ENCODE measurements at regions not wholly inside any gene's neighbourhood (a gene's known extent, or its start where the extent isn't known, plus 50 kb on each side); places are given as distances from the start of the nearest gene placed in this dataset.

DNA sequence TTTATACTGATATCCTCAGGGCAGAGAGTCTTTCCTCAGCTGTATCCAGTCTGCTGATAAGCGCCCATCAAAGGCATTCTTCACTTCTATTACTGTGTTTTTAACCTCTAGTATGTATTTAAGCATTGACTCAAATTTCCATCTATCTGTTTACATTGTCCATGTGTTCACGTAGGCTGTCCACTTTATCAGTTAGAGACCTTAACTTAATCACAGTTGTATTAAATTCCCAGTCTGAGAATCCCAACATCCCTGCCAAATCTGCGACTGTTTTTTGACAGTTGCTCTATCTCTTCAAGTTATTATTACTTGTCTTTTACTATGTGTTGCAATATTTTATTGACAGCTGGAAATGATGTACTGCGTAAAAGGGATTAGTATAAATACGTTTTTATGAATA lies 1613.7 kb upstream of the MIR17HG start:
- TF ChIP-seq, protein P1, sequence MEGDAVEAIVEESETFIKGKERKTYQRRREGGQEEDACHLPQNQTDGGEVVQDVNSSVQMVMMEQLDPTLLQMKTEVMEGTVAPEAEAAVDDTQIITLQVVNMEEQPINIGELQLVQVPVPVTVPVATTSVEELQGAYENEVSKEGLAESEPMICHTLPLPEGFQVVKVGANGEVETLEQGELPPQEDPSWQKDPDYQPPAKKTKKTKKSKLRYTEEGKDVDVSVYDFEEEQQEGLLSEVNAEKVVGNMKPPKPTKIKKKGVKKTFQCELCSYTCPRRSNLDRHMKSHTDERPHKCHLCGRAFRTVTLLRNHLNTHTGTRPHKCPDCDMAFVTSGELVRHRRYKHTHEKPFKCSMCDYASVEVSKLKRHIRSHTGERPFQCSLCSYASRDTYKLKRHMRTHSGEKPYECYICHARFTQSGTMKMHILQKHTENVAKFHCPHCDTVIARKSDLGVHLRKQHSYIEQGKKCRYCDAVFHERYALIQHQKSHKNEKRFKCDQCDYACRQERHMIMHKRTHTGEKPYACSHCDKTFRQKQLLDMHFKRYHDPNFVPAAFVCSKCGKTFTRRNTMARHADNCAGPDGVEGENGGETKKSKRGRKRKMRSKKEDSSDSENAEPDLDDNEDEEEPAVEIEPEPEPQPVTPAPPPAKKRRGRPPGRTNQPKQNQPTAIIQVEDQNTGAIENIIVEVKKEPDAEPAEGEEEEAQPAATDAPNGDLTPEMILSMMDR (IDR thresholded peaks at IDR 0.05): no peak
- H3K4me1 ChIP-seq (ENCODE audit: control insufficient read depth in 1 of 2, low read depth in 2 of 2): no peaks in the 10 kb centered on the region
- no peaks in the 10 kb centered on the region for H3K27me3 ChIP-seq (replicated peaks; ENCODE audit: insufficient read depth)
- H3K9me3 ChIP-seq: no peaks in the 10 kb centered on the region
- H3K27ac ChIP-seq: no peak overlapping the region
- H3K4me3 ChIP-seq: no peak overlapping the region
- no peaks in the 10 kb centered on the region for H3K36me3 ChIP-seq
- DNase-seq (ENCODE audit: low spot score) (no peak), ATAC-seq (ENCODE audit: insufficient number of reproducible peaks, low FRiP score, low read depth) (no peak)

DNA sequence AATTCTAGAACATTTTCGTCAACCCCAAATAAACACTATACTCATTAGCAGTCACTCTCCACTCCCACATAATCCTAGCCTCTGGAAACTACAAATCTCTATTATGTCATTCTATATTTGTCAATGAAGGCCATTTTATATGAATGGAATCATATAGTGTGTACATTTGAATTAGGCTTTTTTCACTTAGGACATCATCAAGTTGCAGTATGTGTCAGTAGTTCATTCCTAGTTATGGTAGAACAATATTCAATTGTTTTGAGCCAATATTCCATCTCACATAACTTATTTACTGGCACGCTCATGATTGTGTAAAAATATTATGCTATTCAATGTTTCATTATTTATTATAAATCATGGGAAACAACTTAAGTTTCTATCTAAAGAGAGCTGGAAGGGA lies 1610.4 kb upstream of the MIR17HG start:
- Histone ChIP-seq H3K36me3 (no peaks in the 10 kb centered on the region), H3K9me3 (no peaks in the 10 kb centered on the region), H3K27me3 (replicated peaks; ENCODE audit: insufficient read depth) (no peaks in the 10 kb centered on the region), H3K4me1 (ENCODE audit: control insufficient read depth in 1 of 2, low read depth in 2 of 2) (no peaks in the 10 kb centered on the region), H3K27ac (no peak overlapping the region), H3K4me3 (no peak overlapping the region)
- no peak for DNase-seq (ENCODE audit: low spot score)
- ATAC-seq (ENCODE audit: insufficient number of reproducible peaks, low FRiP score, low read depth): no peak
- TF ChIP-seq, protein P1 (IDR thresholded peaks at IDR 0.05): no peak

DNA sequence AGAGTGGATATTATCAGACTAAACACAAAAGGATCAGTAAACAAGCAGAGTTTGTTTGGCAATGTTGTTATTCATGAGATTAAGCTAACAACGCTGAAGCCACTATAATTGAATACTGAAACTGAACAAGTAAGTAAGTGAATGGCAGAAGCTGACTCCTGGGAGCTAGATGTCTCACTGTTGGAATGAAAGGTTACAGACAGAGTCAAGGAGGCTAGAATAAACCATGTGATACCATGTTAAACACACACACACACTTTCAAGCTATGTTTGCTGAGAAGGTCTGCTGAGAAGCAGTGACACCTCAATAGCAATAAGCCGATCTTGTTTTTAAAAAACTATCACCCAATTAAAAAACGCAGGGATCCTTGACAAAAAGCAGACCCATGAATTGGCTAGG lies 1609.4 kb upstream of the MIR17HG start:
- H3K36me3 ChIP-seq: no peaks in the 10 kb centered on the region
- H3K27me3 ChIP-seq (replicated peaks; ENCODE audit: insufficient read depth): no peaks in the 10 kb centered on the region
- H3K4me3 ChIP-seq: no peak overlapping the region
- TF ChIP-seq, protein P1 (IDR thresholded peaks at IDR 0.05): no peak
- no peak overlapping the region for H3K27ac ChIP-seq
- no peaks in the 10 kb centered on the region for H3K4me1 ChIP-seq (ENCODE audit: control insufficient read depth in 1 of 2, low read depth in 2 of 2)
- DNase-seq (ENCODE audit: low spot score): no peak
- ATAC-seq (ENCODE audit: insufficient number of reproducible peaks, low FRiP score, low read depth): no peak
- H3K9me3 ChIP-seq: no peaks in the 10 kb centered on the region

DNA sequence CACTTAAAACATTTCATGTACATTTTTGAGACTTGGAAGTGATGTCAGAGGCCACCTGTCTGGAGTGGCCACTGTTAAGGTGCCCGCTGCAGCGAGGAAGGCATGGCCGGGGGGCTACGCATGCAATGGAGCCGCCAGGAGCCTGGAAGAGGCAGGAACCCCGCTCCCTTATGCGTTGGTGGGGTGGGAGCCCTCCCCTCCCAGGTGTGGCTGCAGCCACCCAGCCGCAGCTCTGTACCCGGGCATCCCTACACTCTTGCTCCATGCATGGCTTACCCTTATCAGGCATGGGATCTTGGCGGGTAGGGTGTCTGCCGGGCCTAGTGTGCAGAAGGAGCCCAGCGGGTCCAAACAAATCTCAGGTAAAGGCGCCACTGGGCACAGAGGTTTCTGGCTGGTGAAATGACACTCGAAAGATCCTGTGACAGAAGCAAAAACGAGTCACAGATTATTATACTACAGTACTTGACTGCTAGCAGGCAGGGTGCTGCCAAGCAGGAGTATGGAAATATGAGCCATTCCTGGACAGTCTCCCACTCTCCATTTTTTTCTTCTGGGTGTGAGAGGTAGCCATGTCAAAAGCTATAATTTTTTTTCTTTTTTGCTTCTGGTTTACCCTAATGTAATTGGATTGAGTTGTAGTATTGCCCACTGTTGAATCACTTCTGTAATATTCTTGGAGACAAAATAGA lies 1606.3 kb upstream of the MIR17HG start:
- H3K4me1 ChIP-seq (ENCODE audit: control insufficient read depth in 1 of 2, low read depth in 2 of 2): no peaks in the 10 kb centered on the region
- no peak for ATAC-seq (ENCODE audit: insufficient number of reproducible peaks, low FRiP score, low read depth)
- H3K27ac ChIP-seq: no peak overlapping the region
- H3K36me3 ChIP-seq: no peaks in the 10 kb centered on the region
- H3K9me3 ChIP-seq: no peaks in the 10 kb centered on the region
- TF ChIP-seq, protein P1 (IDR thresholded peaks at IDR 0.05): no peak
- H3K4me3 ChIP-seq: no peak overlapping the region
- no peaks in the 10 kb centered on the region for H3K27me3 ChIP-seq (replicated peaks; ENCODE audit: insufficient read depth)
- DNase-seq (ENCODE audit: low spot score): no peak

DNA sequence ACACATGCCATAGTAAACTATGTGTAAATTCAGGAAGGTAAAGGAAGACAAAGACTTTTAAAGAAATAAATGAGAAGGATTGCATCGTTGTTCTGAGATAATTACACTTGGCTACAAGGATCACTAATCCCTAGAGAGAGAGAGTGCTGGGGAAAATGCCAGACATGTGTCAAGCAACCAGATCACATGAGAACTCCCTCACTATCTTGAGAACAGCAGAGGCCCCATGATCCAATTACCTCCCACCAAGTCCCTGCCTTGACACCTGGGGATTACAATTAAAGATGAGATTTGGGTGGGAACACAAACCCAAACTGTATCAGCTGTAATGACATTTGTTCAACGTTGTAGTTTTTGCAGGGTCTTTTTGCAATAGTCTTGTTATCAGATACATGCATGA lies 1600.9 kb upstream of the MIR17HG start:
- ATAC-seq (ENCODE audit: insufficient number of reproducible peaks, low FRiP score, low read depth) (no peak), DNase-seq (ENCODE audit: low spot score) (no peak)
- H3K9me3 ChIP-seq: no peaks in the 10 kb centered on the region
- H3K36me3 ChIP-seq: no peaks in the 10 kb centered on the region
- H3K4me3 ChIP-seq: no peak overlapping the region
- no peaks in the 10 kb centered on the region for H3K27me3 ChIP-seq (replicated peaks; ENCODE audit: insufficient read depth)
- TF ChIP-seq, protein P1 (IDR thresholded peaks at IDR 0.05): no peak
- no peaks in the 10 kb centered on the region for H3K4me1 ChIP-seq (ENCODE audit: control insufficient read depth in 1 of 2, low read depth in 2 of 2)
- no peak overlapping the region for H3K27ac ChIP-seq

All from thoracic aorta (tissue), 2 donors.